GM12891 (cell line): ENCODE measurements at regions not wholly inside any gene's neighbourhood (a gene's known extent, or its start where the extent isn't known, plus 50 kb on each side); places are given as distances from the start of the nearest gene placed in this dataset.

Source experiments
- POLR2A ChIP-seq: IDR thresholded peaks from 2 replicates; pipeline ENCODE4 v1.6.1; 2011; ENCODE audit warnings: low read depth, low read length, control low read depth
- POLR2AphosphoS5 ChIP-seq: IDR thresholded peaks from 2 replicates; pipeline ENCODE4 v1.6.1; 2011; ENCODE audit warnings: low read depth, low read length, control low read depth
- POU2F2 ChIP-seq: IDR thresholded peaks from 2 replicates; pipeline ENCODE4 v1.6.1; 2011; ENCODE audit warnings: low read depth, mild to moderate bottlenecking, control low read depth, low read length, moderate library complexity
- TAF1 ChIP-seq: IDR thresholded peaks from 2 replicates; pipeline ENCODE4 v1.6.1; 2011; ENCODE audit warnings: low read depth, low read length, control low read depth

- TF ChIP-seq POLR2A (no peak), POLR2AphosphoS5 (no peak), TAF1 (no peak), POU2F2 (no peak)
Observed at GRCh38 chr16:5315914-5316313, 218.3 kb upstream of the EEF2KMT start.
